ENCODE measurements at regions not wholly inside any gene's neighbourhood (a gene's known extent, or its start where the extent isn't known, plus 50 kb on each side); places are given as distances from the start of the nearest gene placed in this dataset.

GRCh38 chr12:89267404-89267803, 84.9 kb downstream of the DUSP6 start:
- no peak for TF ChIP-seq POLR2A (IDR thresholded peaks at IDR 0.05; ENCODE audit: low read depth, low read length)
- TF ChIP-seq POLR2AphosphoS5 (IDR thresholded peaks at IDR 0.05; ENCODE audit: low read depth, low read length): no peak
- no peak for TF ChIP-seq TAF1 (IDR thresholded peaks at IDR 0.05; ENCODE audit: borderline replicate concordance, low read depth, low read length)

Data from GM12892 (cell line).